Type B pancreatic cell (in vitro differentiated cells): ENCODE measurements at regions not wholly inside any gene's neighbourhood (a gene's known extent, or its start where the extent isn't known, plus 50 kb on each side); places are given as distances from the start of the nearest gene placed in this dataset.

Experiments
- DNase-seq: peaks from one replicate; pipeline ENCODE4 v3.0.0; 2021; ENCODE audit warnings: mixed read lengths; ENCODE audit not compliant: unreplicated experiment; ENCODE audit errors: extremely low spot score
- H3K27ac Mint-ChIP-seq: 2 replicates; pipeline ENCODE4 v1.8.0; 2021; ENCODE audit warnings: mild to moderate bottlenecking, mixed read lengths
- H3K27me3 Mint-ChIP-seq: 2 replicates; pipeline ENCODE4 v1.8.0; 2021; ENCODE audit warnings: mixed read lengths
- H3K36me3 Mint-ChIP-seq: 2 replicates; pipeline ENCODE4 v1.8.0; 2021; ENCODE audit warnings: mixed read lengths
- H3K4me1 Mint-ChIP-seq: one replicate; pipeline ENCODE4 v1.8.0; 2021; ENCODE audit warnings: mixed read lengths; ENCODE audit not compliant: unreplicated experiment
- H3K4me3 Mint-ChIP-seq: 2 replicates; pipeline ENCODE4 v1.8.0; 2021; ENCODE audit warnings: mild to moderate bottlenecking, mixed read lengths
- H3K9me3 Mint-ChIP-seq: 2 replicates; pipeline ENCODE4 v1.8.0; 2021; ENCODE audit warnings: mixed read lengths
- TF ChIP-seq, protein P1 (sequence below): fragments of 200-600 bp; sonication (generic); conservative IDR thresholded peaks from 2 replicates; pipeline ENCODE4 v1.5.0; 2021; ENCODE audit warnings: antibody characterized with exemption, mild to moderate bottlenecking

DNA sequence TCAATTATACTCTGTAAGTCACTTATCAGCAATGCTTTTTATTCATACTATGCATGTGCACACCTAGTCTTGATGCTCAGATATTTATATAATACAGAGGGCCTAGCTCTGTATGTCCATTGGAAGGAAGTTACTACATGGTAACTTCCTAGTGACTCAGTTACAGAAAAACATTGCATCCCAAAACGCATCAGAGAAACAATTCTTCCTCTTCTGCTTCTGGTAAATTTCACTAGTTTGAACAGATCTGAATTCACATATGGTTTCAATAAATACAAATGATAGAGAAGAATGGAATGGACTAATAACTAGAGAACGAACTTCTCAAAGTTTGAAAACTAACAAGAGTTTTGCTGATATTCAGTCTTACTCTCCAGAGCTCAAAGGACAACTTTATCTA is 811.3 kb upstream of the ADGRL2 start:
- no peak for DNase-seq
- Mint-ChIP-seq H3K27me3 (no peaks in the 10 kb centered on the region), H3K36me3 (no peaks in the 10 kb centered on the region), H3K9me3 (peaks cover 6% of the 10 kb centered on the region), H3K27ac (no peak overlapping the region), H3K4me1 (peaks cover 10% of the 10 kb centered on the region), H3K4me3 (no peak overlapping the region)
- TF ChIP-seq, protein P1, sequence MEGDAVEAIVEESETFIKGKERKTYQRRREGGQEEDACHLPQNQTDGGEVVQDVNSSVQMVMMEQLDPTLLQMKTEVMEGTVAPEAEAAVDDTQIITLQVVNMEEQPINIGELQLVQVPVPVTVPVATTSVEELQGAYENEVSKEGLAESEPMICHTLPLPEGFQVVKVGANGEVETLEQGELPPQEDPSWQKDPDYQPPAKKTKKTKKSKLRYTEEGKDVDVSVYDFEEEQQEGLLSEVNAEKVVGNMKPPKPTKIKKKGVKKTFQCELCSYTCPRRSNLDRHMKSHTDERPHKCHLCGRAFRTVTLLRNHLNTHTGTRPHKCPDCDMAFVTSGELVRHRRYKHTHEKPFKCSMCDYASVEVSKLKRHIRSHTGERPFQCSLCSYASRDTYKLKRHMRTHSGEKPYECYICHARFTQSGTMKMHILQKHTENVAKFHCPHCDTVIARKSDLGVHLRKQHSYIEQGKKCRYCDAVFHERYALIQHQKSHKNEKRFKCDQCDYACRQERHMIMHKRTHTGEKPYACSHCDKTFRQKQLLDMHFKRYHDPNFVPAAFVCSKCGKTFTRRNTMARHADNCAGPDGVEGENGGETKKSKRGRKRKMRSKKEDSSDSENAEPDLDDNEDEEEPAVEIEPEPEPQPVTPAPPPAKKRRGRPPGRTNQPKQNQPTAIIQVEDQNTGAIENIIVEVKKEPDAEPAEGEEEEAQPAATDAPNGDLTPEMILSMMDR, result no peak

DNA sequence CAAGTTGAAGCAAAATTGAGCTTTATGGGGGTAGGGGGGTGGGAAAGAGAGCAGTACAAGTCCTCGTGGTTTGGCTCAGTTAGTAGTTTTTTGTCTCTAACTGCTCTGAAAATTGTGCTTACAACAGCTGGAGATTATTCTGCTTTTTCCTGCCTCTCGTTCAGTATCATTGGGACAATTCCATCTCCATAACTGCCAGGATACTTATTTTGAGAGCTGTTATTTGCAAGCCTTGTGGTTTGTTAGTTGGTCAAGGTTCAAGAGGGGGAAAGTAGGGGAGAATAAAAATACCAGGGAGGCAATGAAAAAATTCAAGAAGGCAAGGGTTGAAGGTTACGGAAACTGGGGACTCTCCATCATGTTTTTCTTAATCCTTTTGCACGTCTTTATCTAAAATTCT is 811.8 kb upstream of the ADGRL2 start:
- peaks cover 10% of the 10 kb centered on the region for H3K4me1 Mint-ChIP-seq
- peaks cover 3% of the 10 kb centered on the region for H3K9me3 Mint-ChIP-seq
- peak overlapping the region; percentile 14 for H3K27ac Mint-ChIP-seq
- H3K27me3 Mint-ChIP-seq, result no peaks in the 10 kb centered on the region
- TF ChIP-seq, protein P1, result no peak
- H3K36me3 Mint-ChIP-seq, result no peaks in the 10 kb centered on the region
- DNase-seq, result no peak
- no peak overlapping the region for H3K4me3 Mint-ChIP-seq

DNA sequence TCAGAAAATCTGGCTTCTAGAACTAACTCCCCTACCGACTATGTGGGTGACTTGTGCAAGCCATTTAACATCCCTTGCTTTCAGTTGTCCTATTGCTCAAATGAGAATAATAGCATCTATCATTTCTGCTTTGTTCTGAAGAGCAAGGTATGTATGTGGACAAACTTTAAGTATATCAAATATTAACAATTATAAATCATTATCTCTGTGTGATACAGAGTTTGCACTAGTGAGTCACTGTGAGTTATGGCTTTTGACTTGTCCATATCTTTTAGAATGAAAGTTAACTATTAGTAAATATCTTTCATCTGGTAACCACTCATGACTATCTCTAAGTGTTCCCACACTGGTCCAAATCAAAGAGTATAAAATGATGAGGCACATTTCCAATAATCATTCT is 812.9 kb upstream of the ADGRL2 start:
- H3K27me3 Mint-ChIP-seq, result no peaks in the 10 kb centered on the region
- peaks cover 10% of the 10 kb centered on the region for H3K4me1 Mint-ChIP-seq
- peaks cover 3% of the 10 kb centered on the region for H3K9me3 Mint-ChIP-seq
- TF ChIP-seq, protein P1, result no peak
- no peak overlapping the region for H3K4me3 Mint-ChIP-seq
- H3K36me3 Mint-ChIP-seq, result no peaks in the 10 kb centered on the region
- no peak for DNase-seq
- no peak overlapping the region for H3K27ac Mint-ChIP-seq

DNA sequence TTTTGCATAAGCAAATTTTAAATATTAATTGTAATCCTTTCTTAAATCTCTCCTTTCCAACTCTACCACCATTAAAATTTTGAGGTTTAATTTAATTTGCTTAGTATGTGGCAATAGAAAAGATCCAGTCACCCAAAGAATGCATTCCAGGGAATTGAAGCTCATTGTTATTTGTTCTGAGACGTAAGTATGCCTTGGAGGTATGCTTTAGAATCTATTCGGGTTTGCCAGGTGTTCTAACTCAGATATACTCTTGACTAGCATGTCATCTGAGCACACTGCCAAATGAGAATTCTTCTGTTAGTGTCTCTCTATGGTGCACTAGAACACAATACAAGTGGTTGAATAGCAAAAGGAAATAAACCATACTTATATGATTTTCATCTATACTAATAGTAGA is 813.6 kb upstream of the ADGRL2 start:
- Mint-ChIP-seq H3K9me3 (peaks cover 3% of the 10 kb centered on the region), H3K4me3 (no peak overlapping the region), H3K27ac (no peak overlapping the region), H3K27me3 (no peaks in the 10 kb centered on the region), H3K4me1 (peaks cover 10% of the 10 kb centered on the region), H3K36me3 (no peaks in the 10 kb centered on the region)
- no peak for DNase-seq
- TF ChIP-seq, protein P1, result no peak

DNA sequence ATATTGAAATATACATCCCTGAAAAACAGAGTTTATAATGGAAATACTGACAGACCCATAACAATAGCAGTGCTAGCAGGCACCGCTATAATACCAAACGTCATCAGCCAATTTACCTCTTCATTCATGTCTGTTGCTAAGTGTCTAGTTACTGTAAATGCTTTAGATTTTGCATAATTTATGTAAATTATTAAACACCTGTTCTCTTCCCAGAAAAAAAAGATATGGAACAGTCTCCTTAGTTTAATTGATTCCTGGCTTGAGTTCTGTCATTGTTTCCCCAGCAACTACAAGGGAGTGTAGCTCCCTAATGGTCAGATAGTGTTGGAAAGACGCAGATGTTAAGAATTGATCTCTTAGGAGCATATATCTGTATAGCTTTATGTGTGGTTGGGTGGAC is 817.9 kb upstream of the ADGRL2 start:
- peaks cover 3% of the 10 kb centered on the region for H3K9me3 Mint-ChIP-seq
- no peak overlapping the region for H3K27ac Mint-ChIP-seq
- TF ChIP-seq, protein P1, result no peak
- no peaks in the 10 kb centered on the region for H3K27me3 Mint-ChIP-seq
- H3K4me3 Mint-ChIP-seq, result no peak overlapping the region
- no peaks in the 10 kb centered on the region for H3K36me3 Mint-ChIP-seq
- H3K4me1 Mint-ChIP-seq, result peaks cover 12% of the 10 kb centered on the region
- DNase-seq, result no peak

DNA sequence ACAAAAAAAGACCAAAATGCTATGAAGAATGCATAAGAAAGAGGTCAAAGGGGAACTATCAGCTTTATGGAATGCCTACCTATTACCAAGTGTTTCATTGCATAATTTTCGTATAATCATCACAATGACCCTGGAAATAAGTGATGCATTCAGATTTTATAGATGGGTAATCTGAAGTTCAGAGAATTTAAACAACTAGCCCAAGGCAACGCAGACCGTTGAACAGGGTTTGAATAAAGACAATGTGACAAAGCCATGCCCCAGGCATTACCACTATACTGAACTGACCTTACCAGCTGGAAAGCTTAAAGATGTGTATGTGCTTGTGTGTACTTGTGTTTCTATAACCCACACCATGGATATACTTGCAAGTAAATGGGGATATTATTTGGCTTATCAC is 827.6 kb upstream of the ADGRL2 start:
- Mint-ChIP-seq H3K4me3 (no peak overlapping the region), H3K27me3 (no peaks in the 10 kb centered on the region)

More for the DNA sequence above, 827.6 kb upstream of the ADGRL2 start:
- Mint-ChIP-seq H3K36me3 (no peaks in the 10 kb centered on the region), H3K27ac (no peak overlapping the region), H3K9me3 (no peaks in the 10 kb centered on the region), H3K4me1 (no peaks in the 10 kb centered on the region)
- DNase-seq, result no peak
- TF ChIP-seq, protein P1, result no peak
